ENCODE measurements at regions not wholly inside any gene's neighbourhood (a gene's known extent, or its start where the extent isn't known, plus 50 kb on each side); places are given as distances from the start of the nearest gene placed in this dataset.
"Not testable (repeated sequence)": the region's sequence is repeated elsewhere in the genome, so short reads cannot be mapped to it uniquely, and the experiment has no call there.

- DNase-seq (ENCODE audit: extremely low read depth in 1 of 11, low read depth in 9 of 11, low spot score in 4 of 11): no peak
Observed at GRCh38 chr17:53527473-53527872, 295.3 kb upstream of the KIF2B start.

DNA sequence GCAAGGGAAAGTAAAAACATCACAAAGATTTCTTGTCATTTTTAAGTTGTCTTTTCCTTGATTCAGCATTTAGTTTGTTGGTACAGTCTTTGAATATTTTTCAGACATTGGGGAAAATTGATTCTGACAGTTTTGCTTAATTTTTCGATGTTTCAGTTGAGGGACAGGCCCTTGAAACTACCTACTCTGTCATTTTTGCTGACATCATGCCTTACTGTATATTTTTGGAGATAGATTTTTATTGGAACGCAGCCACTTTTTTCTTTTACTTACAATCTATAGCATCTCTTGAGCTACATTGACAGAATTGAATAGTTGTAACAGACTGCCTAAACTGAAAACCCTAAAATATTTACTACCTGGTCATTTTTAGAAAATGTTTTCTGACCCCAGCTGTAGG is 297.1 kb upstream of the KIF2B start:
- no peak for DNase-seq (ENCODE audit: extremely low read depth in 1 of 11, low read depth in 9 of 11, low spot score in 4 of 11)

- peak in 1 of 11 donors; percentile 1 for DNase-seq (ENCODE audit: extremely low read depth in 1 of 11, low read depth in 9 of 11, low spot score in 4 of 11)
Observed at GRCh38 chr17:53516636-53517035, 306.1 kb upstream of the KIF2B start.

DNA sequence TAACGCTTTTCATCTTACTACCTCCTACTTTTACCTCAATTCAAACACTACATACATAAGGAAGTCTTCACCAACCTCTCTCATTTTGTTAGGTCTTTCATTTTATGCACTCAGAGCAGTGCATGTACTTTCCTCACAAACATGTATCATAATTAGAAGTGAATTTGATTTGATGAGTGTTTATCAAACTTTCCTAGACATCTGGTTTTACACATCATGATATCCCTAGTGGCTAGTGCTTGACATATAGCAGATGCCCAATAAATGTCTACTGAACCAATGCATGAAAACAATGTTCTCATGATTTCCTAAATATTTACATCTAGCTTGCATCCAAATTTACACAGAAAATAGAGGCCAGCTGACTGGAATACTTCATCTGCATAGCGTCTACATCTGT is 323.4 kb upstream of the KIF2B start:
- no peak for DNase-seq (ENCODE audit: extremely low read depth in 1 of 11, low read depth in 9 of 11, low spot score in 4 of 11)

DNA sequence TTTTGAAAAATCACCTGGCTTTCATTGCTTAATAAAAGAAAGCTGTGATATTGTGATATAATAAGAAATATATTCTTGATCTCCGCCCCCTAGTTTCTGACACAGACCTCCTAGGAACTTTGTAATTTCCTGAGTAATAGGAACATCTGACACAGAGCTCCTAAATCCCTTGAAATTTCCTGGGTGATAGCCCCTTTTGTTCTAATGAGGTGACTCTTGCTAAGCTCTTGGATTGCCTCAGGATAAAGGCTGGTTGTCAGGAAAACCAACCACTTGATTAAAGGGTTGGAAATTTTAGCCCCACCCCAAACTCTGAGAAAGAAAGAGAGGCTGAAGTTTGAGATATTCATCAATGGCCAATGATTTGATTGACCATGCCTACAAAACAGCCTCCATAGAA is 326.4 kb upstream of the KIF2B start:
- no peak for DNase-seq (ENCODE audit: extremely low read depth in 1 of 11, low read depth in 9 of 11, low spot score in 4 of 11)

- DNase-seq (ENCODE audit: extremely low read depth in 1 of 11, low read depth in 9 of 11, low spot score in 4 of 11): no peak
Observed at GRCh38 chr17:53492532-53492931, 330.2 kb upstream of the KIF2B start.

DNA sequence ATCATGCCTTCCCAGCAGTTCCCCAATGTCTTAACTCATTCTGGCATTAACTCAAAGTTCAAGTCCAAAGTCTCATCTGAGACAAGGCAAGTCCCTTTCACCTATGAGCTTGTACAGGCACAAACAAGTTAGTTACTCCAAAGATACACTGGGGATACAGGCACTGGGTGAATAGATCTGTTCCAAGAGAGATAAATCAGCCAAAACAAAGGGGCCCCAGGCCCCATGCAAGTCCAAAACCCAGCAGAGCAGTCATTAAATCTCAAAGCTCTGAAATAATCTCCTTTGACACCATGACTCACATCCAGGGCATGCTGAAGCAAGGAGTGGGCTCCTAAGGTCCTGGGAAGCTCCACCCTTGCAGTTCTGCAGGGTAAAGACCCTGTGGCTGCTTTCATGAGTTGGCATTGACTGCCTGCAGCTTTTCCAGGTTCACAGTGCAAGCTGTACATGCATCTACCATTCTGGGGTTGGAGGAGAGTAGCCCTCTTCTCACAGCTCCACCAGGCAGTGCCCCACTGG is 332.2 kb upstream of the KIF2B start:
- no peak for DNase-seq (ENCODE audit: extremely low read depth in 1 of 11, low read depth in 9 of 11, low spot score in 4 of 11)

- DNase-seq (ENCODE audit: extremely low read depth in 1 of 11, low read depth in 9 of 11, low spot score in 4 of 11): no peak
Observed at GRCh38 chr17:53483704-53484103, 339.0 kb upstream of the KIF2B start.

DNA sequence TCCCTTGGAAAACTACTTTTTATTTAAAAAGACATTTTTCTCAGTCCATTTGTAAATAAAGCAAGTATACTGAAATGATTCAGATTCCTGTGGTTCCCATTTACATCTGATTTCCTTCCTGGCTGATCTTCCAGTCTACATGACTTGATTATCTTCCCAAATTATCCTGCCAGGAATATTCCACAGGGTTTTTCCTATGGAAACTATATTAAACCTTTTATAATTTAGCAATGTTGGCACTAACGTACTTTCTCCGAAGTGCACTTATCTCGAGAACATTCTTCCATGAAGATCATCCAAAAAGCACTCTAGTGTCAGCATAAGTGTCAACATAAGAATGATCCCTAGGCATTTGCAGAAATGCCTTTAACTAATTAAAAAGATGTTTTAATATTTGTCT is 347.7 kb upstream of the KIF2B start:
- DNase-seq (ENCODE audit: extremely low read depth in 1 of 11, low read depth in 9 of 11, low spot score in 4 of 11): no peak

DNA sequence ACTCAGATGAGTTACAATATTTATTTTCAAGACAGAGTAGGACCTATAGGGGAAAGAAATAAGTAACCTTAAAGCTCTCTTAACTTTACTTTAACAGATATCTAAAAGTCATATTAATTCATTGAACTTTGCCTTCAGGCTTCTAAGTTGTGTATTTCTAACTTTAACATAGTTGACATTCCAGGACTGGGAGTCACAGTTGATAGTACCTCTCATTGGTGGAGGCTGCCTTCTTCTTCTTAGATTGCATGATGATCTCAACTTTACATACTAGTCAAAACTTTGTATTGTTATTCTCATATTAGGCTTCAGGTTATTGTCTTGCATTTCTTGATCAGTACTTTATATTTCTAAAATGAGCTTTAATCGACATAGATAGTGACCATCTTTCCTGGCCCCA is 350.1 kb upstream of the KIF2B start:
- DNase-seq (ENCODE audit: extremely low read depth in 1 of 11, low read depth in 9 of 11, low spot score in 4 of 11): no peak

GRCh38 chr17:53471514-53471913 is 351.2 kb upstream of the KIF2B start:
- DNase-seq (ENCODE audit: extremely low read depth in 1 of 11, low read depth in 9 of 11, low spot score in 4 of 11): no peak

GRCh38 chr17:53470626-53471025 is 352.1 kb upstream of the KIF2B start:
- no peak for DNase-seq (ENCODE audit: extremely low read depth in 1 of 11, low read depth in 9 of 11, low spot score in 4 of 11)

GRCh38 chr17:53466733-53467132 is 356.0 kb upstream of the KIF2B start:
- no peak for DNase-seq (ENCODE audit: extremely low read depth in 1 of 11, low read depth in 9 of 11, low spot score in 4 of 11)

GRCh38 chr17:53464396-53464795 is 358.3 kb upstream of the KIF2B start:
- not testable (repeated sequence) for DNase-seq (ENCODE audit: extremely low read depth in 1 of 11, low read depth in 9 of 11, low spot score in 4 of 11)

DNA sequence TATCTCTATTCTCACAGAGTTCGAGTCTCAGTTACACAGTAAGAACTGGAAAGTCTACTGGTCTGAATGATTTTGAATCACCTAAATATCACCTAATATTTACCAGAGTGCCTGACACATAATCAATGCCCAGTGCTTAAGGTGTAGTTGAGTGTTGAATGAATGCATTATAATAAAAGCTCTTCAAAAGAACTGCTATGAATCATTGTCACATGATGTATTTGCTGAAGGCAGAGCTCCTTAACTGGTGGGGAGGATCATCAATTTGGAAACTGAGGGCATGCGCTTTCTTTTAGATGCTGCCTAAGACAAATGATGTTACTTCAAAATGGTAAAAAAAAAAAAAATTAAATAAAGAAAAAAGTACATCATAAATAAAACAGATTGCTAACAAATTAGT is 359.4 kb upstream of the KIF2B start:
- DNase-seq (ENCODE audit: extremely low read depth in 1 of 11, low read depth in 9 of 11, low spot score in 4 of 11): no peak

GRCh38 chr17:53462393-53462811 is 360.3 kb upstream of the KIF2B start:
- no peak for DNase-seq (ENCODE audit: extremely low read depth in 1 of 11, low read depth in 9 of 11, low spot score in 4 of 11)

- DNase-seq (ENCODE audit: extremely low read depth in 1 of 11, low read depth in 9 of 11, low spot score in 4 of 11): not testable (repeated sequence)
Observed at GRCh38 chr17:53455943-53456342, 366.8 kb upstream of the KIF2B start.

DNA sequence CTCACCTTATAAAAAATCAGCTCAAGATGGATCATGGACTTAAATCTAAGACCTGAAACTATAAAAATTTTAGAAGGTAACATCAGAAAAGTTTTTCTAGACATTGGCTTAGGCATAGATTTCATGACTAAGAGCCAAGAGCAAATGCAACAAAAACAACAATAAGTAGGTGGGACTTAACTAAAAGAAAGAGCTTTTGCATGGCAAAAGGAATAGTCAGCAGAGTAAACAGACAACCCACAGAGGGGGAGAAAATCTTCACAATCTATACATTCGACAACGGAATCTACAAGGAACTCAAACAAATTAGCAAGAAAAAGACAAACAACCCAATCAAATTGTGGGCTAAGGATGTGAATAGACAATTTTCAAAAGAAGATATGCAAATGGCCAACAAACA is 368.4 kb upstream of the KIF2B start:
- no peak for DNase-seq (ENCODE audit: extremely low read depth in 1 of 11, low read depth in 9 of 11, low spot score in 4 of 11)

DNA sequence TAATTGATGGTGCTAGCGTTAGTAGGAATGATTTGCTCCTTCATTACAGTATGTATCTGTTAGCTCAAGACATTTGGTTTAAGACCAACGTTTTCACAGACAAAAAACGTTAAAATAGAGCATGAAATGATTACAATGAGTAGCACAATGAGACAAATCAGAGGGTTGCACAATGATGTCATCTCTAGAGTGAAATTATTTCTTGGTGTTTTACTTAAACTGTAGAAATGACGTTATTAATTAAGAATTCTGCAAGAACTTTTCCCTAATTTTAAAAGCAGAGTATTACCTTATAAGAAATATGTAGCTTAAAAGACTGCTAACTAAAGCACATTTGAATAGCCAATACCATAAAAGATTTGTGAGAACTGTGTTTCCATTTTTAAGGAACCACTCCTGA is 373.4 kb upstream of the KIF2B start:
- DNase-seq (ENCODE audit: extremely low read depth in 1 of 11, low read depth in 9 of 11, low spot score in 4 of 11): no peak

DNA sequence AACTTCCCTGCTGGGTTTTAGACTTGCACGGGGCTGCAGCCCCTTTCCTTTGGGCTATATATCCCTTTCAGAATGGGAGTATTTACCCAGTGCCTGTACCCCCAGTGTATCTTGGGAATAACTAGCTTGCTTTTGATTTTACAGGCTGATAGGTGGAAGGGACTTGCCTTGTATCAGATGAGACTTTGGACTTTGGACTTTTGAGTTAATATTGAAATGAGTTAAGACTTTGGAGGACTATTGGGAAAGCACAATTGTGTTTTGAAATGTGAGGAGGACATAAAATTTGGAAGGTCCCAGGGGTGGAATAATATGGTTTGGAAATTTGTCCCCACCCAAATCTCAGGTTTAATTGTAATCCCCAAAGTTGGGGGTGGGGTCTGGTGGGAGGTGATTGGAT is 393.8 kb upstream of the KIF2B start:
- DNase-seq (ENCODE audit: extremely low read depth in 1 of 11, low read depth in 9 of 11, low spot score in 4 of 11): no peak

- DNase-seq (ENCODE audit: extremely low read depth in 1 of 11, low read depth in 9 of 11, low spot score in 4 of 11): no peak
Observed at GRCh38 chr17:53426505-53426904, 396.2 kb upstream of the KIF2B start.

Measured in renal cortex interstitium (tissue), 11 donors.